Stimulated activated memory B cell treated with anti-CD40 and anti-IgM and Interleukin-4, amounts not matched to agents 10 μg/mL and 1 μg/mL and 100 μg/mL, for 72 hours (primary cell): ENCODE measurements at regions not wholly inside any gene's neighbourhood (a gene's known extent, or its start where the extent isn't known, plus 50 kb on each side); places are given as distances from the start of the nearest gene placed in this dataset.

Experiments used
- ATAC-seq: fragments of 150-1000 bp; cut with Tn5 transposase; 2 replicates; pipeline ENCODE4 v1.10.0; 2021
- H3K27ac Mint-ChIP-seq: one replicate; pipeline ENCODE4 v1.8.0; 2022; ENCODE audit warnings: mild to moderate bottlenecking, mixed read lengths
- H3K27me3 Mint-ChIP-seq: one replicate; pipeline ENCODE4 v1.8.0; 2022; ENCODE audit warnings: mixed read lengths
- H3K36me3 Mint-ChIP-seq: one replicate; pipeline ENCODE4 v1.8.0; 2022; ENCODE audit warnings: mixed read lengths
- H3K4me1 Mint-ChIP-seq: one replicate; pipeline ENCODE4 v1.8.0; 2022; ENCODE audit warnings: mixed read lengths
- H3K4me3 Mint-ChIP-seq: one replicate; pipeline ENCODE4 v1.8.0; 2022; ENCODE audit warnings: mild to moderate bottlenecking, moderate library complexity, mixed read lengths
- H3K9me3 Mint-ChIP-seq: one replicate; pipeline ENCODE4 v1.8.0; 2022; ENCODE audit warnings: mixed read lengths

GRCh38 chr12:124658302-124658701 is 90.9 kb upstream of the NCOR2 start:
- ATAC-seq: no peak
- Mint-ChIP-seq H3K36me3 (no peaks in the 10 kb centered on the region), H3K9me3 (peaks cover 5% of the 10 kb centered on the region), H3K27me3 (peaks cover 42% of the 10 kb centered on the region), H3K4me1 (no peaks in the 10 kb centered on the region), H3K27ac (no peak overlapping the region), H3K4me3 (no peak overlapping the region)

DNA sequence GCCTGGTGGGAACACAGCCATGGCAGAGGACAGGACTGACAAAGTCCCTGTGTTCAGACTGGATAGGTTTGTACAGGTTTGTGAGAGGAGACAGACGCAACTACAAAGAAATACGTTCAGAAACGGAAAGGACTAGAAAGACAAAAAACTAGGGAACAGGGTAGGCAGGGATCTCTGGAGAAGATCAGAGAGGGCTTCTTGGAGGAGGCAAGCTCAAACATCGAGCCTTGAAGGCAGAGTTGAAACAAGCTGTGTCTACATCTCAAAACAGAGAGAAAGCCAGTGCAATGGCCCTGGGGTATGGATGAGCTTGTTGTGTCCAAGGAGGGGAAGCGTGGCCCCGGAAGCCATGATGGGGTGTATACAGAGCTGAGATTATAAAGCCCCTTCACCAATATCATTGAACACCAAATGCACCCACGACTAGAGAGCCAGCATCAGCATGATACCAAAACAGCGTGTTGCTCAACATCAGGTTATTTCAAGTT is 89.6 kb upstream of the NCOR2 start:
- Mint-ChIP-seq H3K9me3 (peaks cover 2% of the 10 kb centered on the region), H3K36me3 (no peaks in the 10 kb centered on the region)
- no peak for ATAC-seq

DNA sequence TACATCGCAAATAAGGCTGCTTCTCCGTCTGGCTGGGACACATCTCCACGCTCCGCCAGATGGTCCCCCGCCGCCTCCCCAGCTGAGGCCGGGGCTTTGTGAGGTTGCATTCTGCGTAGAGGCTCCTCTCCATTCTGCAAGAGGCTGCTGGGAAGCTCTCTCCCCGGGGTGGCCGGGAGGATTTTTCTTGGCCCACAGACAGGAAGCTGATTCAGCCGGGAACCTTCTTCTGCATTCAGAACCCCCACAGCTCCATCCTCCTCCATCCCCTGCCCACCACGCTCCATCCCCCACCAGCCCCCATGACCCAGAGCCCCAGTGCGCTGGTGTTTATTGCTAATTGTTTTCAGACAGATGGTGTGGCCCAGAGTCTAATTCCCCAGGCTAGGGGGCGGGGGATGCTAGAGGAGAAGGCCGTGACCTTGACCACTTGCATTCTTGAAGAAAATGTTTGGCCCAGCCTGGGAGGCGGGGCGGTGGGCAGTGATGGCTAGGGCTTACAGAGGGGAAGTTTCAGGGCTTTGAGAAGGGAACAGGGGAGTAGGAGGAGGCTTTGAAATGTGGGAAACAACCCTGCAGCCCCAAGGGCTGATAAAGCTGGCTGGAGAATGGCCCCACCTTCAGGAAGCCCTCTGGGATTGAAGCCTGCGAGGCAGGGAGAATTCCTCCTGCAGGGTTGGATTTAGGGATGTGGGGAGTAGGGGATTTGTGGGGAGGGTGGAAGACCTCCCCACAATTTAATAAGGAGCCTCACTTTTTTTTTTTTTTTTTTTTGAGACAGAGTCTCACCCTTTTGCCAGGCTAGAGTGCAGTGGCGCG is 88.5 kb upstream of the NCOR2 start:
- Mint-ChIP-seq H3K4me1 (no peaks in the 10 kb centered on the region), H3K36me3 (no peaks in the 10 kb centered on the region), H3K27me3 (peaks cover 44% of the 10 kb centered on the region), H3K9me3 (no peaks in the 10 kb centered on the region), H3K4me3 (no peak overlapping the region), H3K27ac (no peak overlapping the region)
- no peak for ATAC-seq

More for the DNA sequence above, 89.6 kb upstream of the NCOR2 start:
- H3K27ac Mint-ChIP-seq: no peak overlapping the region
- H3K4me3 Mint-ChIP-seq: no peak overlapping the region
- H3K27me3 Mint-ChIP-seq: peaks cover 42% of the 10 kb centered on the region
- no peaks in the 10 kb centered on the region for H3K4me1 Mint-ChIP-seq

- ATAC-seq: no peak
- H3K27me3 Mint-ChIP-seq: peaks cover 50% of the 10 kb centered on the region
- H3K4me3 Mint-ChIP-seq: no peak overlapping the region
- no peaks in the 10 kb centered on the region for H3K4me1 Mint-ChIP-seq
- H3K9me3 Mint-ChIP-seq: no peaks in the 10 kb centered on the region
- no peak overlapping the region for H3K27ac Mint-ChIP-seq
- H3K36me3 Mint-ChIP-seq: no peaks in the 10 kb centered on the region
These were observed 87.8 kb upstream of the NCOR2 start for GRCh38 chr12:124655048-124655697.

- no peaks in the 10 kb centered on the region for H3K4me1 Mint-ChIP-seq
- no peak for ATAC-seq
- no peak overlapping the region for H3K4me3 Mint-ChIP-seq
- no peak overlapping the region for H3K27ac Mint-ChIP-seq
- peaks cover 47% of the 10 kb centered on the region for H3K27me3 Mint-ChIP-seq
- no peaks in the 10 kb centered on the region for H3K36me3 Mint-ChIP-seq
- H3K9me3 Mint-ChIP-seq: no peaks in the 10 kb centered on the region
These were observed 87.2 kb upstream of the NCOR2 start for GRCh38 chr12:124654666-124655047.

DNA sequence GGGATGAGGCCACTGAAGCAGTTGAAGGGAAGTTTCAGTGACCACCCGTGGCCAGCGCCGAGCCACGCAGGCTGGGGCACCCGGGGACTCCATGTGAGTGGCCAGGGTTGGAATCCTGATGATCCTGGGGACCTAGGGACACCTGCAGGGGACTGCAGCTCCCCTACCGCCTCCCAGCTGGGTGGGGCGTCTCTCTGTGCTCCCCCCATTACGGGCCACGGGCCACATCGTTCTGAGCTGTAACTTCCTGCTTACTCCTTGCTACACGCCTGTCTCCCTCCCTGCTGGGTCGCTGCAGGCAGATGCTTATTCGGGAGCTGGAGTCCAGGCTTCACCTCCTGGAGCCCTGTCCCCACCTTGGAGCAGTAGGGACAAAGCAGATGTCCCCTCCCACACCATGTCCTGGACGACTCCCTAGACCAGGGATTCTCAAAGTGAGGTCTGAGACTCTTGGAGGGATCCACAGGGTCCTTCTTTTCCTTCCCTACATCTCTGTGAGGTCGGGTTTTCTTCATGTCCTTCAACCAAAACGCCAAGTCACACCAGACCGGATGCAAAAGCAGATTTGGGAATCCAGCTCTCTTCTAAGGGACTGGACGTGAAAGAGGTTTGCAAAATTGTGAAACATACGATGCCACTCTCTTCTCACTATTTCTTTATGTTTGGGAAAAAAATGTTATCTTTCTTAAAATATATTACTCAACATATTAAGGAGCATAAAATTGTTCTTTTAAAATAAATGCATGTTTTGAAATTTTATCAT is 85.9 kb upstream of the NCOR2 start:
- Mint-ChIP-seq H3K36me3 (no peaks in the 10 kb centered on the region), H3K4me1 (no peaks in the 10 kb centered on the region), H3K4me3 (no peak overlapping the region), H3K27ac (no peak overlapping the region), H3K9me3 (peaks cover 6% of the 10 kb centered on the region), H3K27me3 (peaks cover 34% of the 10 kb centered on the region)
- ATAC-seq: no peak

DNA sequence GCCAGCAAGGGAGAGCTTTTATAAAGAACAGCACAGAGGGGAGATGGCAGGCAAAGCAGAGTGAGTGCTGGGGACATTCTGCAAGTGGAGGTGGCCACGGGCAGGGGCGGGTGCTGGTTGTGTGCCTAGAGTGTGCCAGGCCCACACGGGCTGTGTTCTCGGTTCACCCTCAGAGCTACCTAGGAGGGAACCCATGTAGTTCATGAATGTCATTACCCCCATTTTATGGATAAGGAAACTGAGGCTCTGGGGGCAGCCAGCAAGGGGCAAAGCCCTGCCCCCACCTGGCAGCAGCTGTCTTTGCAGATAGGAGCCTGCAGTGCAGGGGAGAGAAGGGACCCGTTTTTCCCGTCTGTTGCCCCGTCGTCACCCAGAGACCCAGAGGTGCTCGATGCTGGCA is 85.2 kb upstream of the NCOR2 start:
- H3K4me1 Mint-ChIP-seq: no peaks in the 10 kb centered on the region
- peaks cover 10% of the 10 kb centered on the region for H3K9me3 Mint-ChIP-seq
- no peak for ATAC-seq
- H3K4me3 Mint-ChIP-seq: no peak overlapping the region
- peaks cover 5% of the 10 kb centered on the region for H3K36me3 Mint-ChIP-seq
- H3K27ac Mint-ChIP-seq: no peak overlapping the region
- H3K27me3 Mint-ChIP-seq: peaks cover 32% of the 10 kb centered on the region

DNA sequence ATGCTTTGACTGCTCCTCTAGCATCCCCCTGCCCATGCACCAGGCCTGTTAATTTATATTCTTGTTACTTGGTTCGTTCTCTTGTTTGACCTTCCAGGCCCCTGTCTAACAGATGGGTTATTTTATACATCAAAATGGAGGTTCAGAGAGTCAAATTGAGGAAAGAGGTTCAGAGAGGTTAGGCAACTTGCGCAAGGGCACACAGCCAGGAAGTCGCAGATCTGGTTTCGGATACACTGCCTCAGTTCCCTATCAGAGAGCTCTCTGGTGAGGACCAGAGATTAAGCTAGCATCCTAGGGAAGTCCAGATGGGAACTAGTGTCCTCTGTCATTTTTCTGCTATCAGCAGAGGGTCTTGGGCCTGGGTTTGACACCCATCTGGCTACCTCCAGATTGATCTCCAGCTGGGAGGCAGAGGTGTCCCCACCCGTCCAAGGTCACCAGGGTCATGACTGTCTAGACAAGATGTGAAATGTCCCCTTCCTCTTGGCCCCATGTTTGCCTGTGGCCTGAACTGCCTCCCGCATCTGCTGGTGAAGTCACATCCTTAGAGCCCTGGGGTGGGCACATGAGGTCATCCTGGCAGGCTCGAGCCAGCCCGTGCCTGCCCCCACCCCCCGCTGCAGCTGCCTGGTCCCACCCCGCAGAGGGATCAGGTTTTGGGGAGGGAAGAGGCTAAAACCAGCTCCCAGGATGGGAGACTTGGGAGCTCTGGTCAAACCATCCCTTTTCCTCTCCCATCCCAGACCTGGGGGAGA is 84.3 kb upstream of the NCOR2 start:
- H3K4me1 Mint-ChIP-seq: peaks cover 4% of the 10 kb centered on the region
- no peak for ATAC-seq

GRCh38 chr12:124650912-124651311 is 83.5 kb upstream of the NCOR2 start:
- peaks cover 10% of the 10 kb centered on the region for H3K9me3 Mint-ChIP-seq
- peaks cover 5% of the 10 kb centered on the region for H3K36me3 Mint-ChIP-seq
- ATAC-seq: no peak
- H3K27me3 Mint-ChIP-seq: peaks cover 28% of the 10 kb centered on the region
- H3K27ac Mint-ChIP-seq: no peak overlapping the region
- H3K4me1 Mint-ChIP-seq: peaks cover 12% of the 10 kb centered on the region
- no peak overlapping the region for H3K4me3 Mint-ChIP-seq

More for the DNA sequence above, 84.3 kb upstream of the NCOR2 start:
- Mint-ChIP-seq H3K27me3 (peaks cover 32% of the 10 kb centered on the region), H3K27ac (no peak overlapping the region), H3K4me3 (no peak overlapping the region), H3K36me3 (peaks cover 5% of the 10 kb centered on the region), H3K9me3 (peaks cover 10% of the 10 kb centered on the region)

DNA sequence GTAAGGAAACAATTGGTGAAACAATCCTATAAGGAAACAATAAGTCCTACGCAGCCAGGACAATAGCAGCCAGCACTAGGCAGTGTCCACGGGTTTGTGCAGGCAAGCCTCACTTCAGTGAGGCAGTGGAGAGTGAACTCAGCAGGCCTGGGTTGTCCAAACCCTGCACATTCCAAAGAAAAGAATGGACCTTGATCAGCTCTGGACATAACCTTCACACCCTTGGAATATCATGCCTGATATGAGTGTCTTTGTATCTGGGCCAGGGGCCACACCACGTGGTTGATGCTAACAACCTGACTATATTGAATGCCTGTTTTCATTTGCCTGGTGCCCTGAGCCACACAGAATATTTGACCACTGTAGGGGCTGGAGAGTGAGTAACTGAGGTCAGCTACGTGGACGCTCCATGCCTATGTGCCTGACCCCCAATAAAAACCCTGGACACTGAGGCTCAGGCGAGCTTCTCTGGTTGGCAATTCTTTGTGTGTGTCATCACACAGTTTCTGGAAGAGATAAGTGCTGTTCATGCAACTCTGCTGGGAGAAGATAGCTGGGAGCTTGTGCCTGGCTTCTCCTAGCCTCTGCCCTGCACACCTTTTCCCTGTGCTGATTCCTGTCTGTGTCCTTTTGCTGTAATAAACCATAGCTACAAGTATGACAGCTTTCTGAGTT is 81.4 kb upstream of the NCOR2 start:
- H3K9me3 Mint-ChIP-seq: peaks cover 10% of the 10 kb centered on the region
- H3K36me3 Mint-ChIP-seq: peaks cover 5% of the 10 kb centered on the region
- peaks cover 21% of the 10 kb centered on the region for H3K27me3 Mint-ChIP-seq
- no peak for ATAC-seq
- no peak overlapping the region for H3K4me3 Mint-ChIP-seq
- peaks cover 18% of the 10 kb centered on the region for H3K4me1 Mint-ChIP-seq
- H3K27ac Mint-ChIP-seq: no peak overlapping the region

DNA sequence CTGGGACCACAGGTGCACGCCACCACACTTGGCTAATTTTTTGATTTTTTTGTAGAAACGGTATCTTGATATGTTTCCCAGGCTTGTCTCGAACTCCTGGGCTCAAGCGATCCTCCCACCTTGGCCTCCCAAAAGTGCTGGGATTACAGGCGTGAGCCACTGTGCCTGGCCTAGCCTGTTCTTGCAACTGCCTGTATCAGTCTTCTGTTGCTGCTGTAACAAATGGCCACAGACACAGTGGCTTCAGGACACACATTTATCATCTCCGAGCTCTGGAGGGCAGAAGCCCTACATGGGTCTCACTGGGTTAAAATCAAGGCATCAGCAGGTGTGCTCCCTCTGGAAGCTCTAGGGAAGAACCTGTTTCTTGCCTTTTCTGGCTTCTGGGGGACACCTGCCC is 79.9 kb upstream of the NCOR2 start:
- no peak for ATAC-seq
- no peak overlapping the region for H3K4me3 Mint-ChIP-seq
- peaks cover 18% of the 10 kb centered on the region for H3K4me1 Mint-ChIP-seq
- peaks cover 10% of the 10 kb centered on the region for H3K9me3 Mint-ChIP-seq
- peaks cover 31% of the 10 kb centered on the region for H3K27me3 Mint-ChIP-seq
- peaks cover 5% of the 10 kb centered on the region for H3K36me3 Mint-ChIP-seq
- H3K27ac Mint-ChIP-seq: no peak overlapping the region

DNA sequence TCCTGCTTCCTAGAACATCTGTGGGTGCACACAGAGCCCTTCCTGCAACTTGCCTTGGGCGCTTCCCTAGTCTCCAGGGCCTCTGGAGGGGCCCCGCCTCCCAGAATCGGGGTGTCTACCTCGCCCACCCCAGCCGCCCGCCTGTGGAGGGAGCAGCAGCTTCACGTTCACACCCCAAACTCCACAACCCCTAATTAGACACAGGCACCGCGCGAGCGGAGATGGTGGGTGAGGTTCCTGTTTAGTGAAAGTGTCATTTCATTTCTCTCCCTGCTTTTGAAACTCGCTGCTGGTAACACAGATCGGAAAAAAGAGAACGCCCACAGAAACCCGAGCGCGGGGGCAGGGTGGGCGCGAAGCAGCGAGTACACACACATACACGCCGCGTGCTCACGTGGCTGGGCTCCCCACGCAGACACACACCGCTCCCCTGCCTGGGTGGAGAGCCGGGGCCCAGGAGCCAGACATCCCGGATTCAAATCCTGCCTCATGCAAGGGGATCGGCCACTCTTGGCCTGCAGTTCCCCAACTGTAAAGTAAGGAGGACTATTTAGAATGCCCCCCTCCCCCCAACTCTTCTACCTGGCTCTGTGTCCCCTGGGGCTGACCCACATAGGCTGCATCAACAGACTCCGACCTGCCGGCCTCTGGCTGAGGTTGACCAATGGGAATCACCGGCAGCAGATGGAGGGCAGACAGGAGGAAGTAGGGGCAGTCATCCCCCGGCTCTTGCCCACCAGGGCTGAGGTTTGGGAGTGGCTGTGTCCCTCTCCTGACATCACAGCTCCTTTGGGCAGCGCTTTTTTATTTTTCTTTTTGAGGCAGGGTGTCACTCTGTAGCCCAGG is 79.2 kb upstream of the NCOR2 start:
- peak overlapping the region; percentile 72 for H3K27ac Mint-ChIP-seq
- peaks cover 10% of the 10 kb centered on the region for H3K9me3 Mint-ChIP-seq
- H3K4me1 Mint-ChIP-seq: peaks cover 18% of the 10 kb centered on the region
- peak; percentile 74 for ATAC-seq
- peaks cover 31% of the 10 kb centered on the region for H3K27me3 Mint-ChIP-seq
- H3K4me3 Mint-ChIP-seq: peak overlapping the region; percentile 32
- peaks cover 5% of the 10 kb centered on the region for H3K36me3 Mint-ChIP-seq

GRCh38 chr12:124645530-124646244 is 78.3 kb upstream of the NCOR2 start:
- Mint-ChIP-seq H3K36me3 (peaks cover 5% of the 10 kb centered on the region), H3K27ac (peak overlapping the region; percentile 72), H3K4me3 (peak overlapping the region; percentile 8), H3K27me3 (peaks cover 27% of the 10 kb centered on the region), H3K9me3 (peaks cover 10% of the 10 kb centered on the region), H3K4me1 (peaks cover 18% of the 10 kb centered on the region)
- ATAC-seq: no peak
